ENCODE measurements at regions not wholly inside any gene's neighbourhood (a gene's known extent, or its start where the extent isn't known, plus 50 kb on each side); places are given as distances from the start of the nearest gene placed in this dataset.

DNA sequence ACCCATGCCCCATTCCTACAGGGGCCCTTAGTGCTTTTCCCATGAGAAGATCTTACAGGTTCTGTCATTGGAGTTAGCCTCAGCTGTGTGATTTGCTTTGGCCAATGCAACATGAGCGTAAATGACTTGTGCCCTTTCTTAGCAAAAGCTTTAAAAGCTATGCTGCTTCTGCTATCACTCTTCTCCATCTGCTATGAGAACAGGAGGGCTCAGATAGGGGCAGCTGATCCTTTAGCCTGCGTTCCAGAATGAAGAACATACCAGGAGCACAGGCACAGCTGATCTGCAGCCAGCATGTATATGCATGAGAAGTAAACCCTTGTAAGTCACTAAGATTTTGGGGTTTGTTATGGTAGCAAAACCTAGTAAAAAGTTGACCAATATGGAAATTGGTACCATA is 218.2 kb downstream of the SH2D4B start:
- no peak overlapping the region for H3K27ac Mint-ChIP-seq (ENCODE audit: unreplicated experiment)
- no peak for DNase-seq (ENCODE audit: low read depth)
- peaks cover 8% of the 10 kb centered on the region for H3K4me1 Mint-ChIP-seq (ENCODE audit: low read depth, unreplicated experiment)

DNA sequence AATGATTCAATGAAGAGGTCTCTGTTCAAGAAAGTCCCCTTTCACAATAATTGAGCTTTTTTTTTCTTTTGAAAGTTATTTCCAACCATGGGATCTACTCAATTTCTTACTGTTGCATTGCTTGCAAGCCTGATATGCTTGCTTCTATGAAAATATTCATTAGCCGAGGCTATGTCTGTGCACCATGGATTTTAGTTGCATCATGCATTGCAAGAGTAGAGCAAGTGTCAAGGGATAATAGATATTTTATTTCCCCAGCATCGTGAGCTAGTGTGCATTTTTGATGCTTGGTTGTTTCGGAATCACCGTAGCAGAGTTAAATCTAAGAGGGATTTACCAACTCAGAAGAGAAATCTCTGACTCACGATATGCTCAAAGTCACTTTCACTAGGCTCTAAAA is 222.0 kb downstream of the SH2D4B start:
- no peaks in the 10 kb centered on the region for H3K36me3 ChIP-seq (ENCODE audit: insufficient read depth, low read length)
- FAIRE-seq (no peak), DNase-seq (ENCODE audit: low read depth) (no peak)
- Mint-ChIP-seq H3K27me3 (ENCODE audit: low read depth, unreplicated experiment) (peaks cover 2% of the 10 kb centered on the region), H3K9me3 (ENCODE audit: unreplicated experiment) (peaks cover 2% of the 10 kb centered on the region), H3K4me3 (ENCODE audit: unreplicated experiment) (no peak overlapping the region), H3K36me3 (ENCODE audit: low read depth, unreplicated experiment) (no peaks in the 10 kb centered on the region), H3K27ac (ENCODE audit: unreplicated experiment) (no peak overlapping the region), H3K4me1 (ENCODE audit: low read depth, unreplicated experiment) (no peaks in the 10 kb centered on the region)
- TF ChIP-seq, protein P1, sequence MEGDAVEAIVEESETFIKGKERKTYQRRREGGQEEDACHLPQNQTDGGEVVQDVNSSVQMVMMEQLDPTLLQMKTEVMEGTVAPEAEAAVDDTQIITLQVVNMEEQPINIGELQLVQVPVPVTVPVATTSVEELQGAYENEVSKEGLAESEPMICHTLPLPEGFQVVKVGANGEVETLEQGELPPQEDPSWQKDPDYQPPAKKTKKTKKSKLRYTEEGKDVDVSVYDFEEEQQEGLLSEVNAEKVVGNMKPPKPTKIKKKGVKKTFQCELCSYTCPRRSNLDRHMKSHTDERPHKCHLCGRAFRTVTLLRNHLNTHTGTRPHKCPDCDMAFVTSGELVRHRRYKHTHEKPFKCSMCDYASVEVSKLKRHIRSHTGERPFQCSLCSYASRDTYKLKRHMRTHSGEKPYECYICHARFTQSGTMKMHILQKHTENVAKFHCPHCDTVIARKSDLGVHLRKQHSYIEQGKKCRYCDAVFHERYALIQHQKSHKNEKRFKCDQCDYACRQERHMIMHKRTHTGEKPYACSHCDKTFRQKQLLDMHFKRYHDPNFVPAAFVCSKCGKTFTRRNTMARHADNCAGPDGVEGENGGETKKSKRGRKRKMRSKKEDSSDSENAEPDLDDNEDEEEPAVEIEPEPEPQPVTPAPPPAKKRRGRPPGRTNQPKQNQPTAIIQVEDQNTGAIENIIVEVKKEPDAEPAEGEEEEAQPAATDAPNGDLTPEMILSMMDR (IDR thresholded peaks at IDR 0.05; ENCODE audit: insufficient read depth, low read depth, low read length), result no peak
- TF ChIP-seq EZH2 (IDR thresholded peaks at IDR 0.05; ENCODE audit: insufficient read depth, low read length), result no peak
- no peaks in the 10 kb centered on the region for H3K79me2 ChIP-seq (ENCODE audit: insufficient read depth, low read length)
- no peak overlapping the region for H3K4me2 ChIP-seq (ENCODE audit: low read length)
- no peak overlapping the region for H3K9ac ChIP-seq (ENCODE audit: low read length)
- no peak overlapping the region for H3K27ac ChIP-seq (ENCODE audit: low read depth, low read length)
- no peaks in the 10 kb centered on the region for H4K20me1 ChIP-seq (ENCODE audit: insufficient read depth, low read length)
- H3K4me1 ChIP-seq (ENCODE audit: insufficient read depth, low read length), result no peaks in the 10 kb centered on the region
- H3K9me3 ChIP-seq (ENCODE audit: insufficient read depth, low read depth, low read length), result peaks cover 6% of the 10 kb centered on the region
- no peak overlapping the region for H2AFZ ChIP-seq (ENCODE audit: low read depth, low read length)
- no peaks in the 10 kb centered on the region for H3K27me3 ChIP-seq (ENCODE audit: insufficient read depth, low read length)
- H3K4me3 ChIP-seq (ENCODE audit: insufficient read depth, low read depth, low read length), result no peak overlapping the region

More for the DNA sequence above, 218.2 kb downstream of the SH2D4B start:
- H3K79me2 ChIP-seq (ENCODE audit: insufficient read depth, low read length), result no peaks in the 10 kb centered on the region
- H3K9me3 ChIP-seq (ENCODE audit: insufficient read depth, low read depth, low read length), result peaks cover 3% of the 10 kb centered on the region
- H4K20me1 ChIP-seq (ENCODE audit: insufficient read depth, low read length), result no peaks in the 10 kb centered on the region
- H3K36me3 ChIP-seq (ENCODE audit: insufficient read depth, low read length), result no peaks in the 10 kb centered on the region
- no peaks in the 10 kb centered on the region for H3K4me1 ChIP-seq (ENCODE audit: insufficient read depth, low read length)
- Mint-ChIP-seq H3K9me3 (ENCODE audit: unreplicated experiment) (peaks cover 2% of the 10 kb centered on the region), H3K36me3 (ENCODE audit: low read depth, unreplicated experiment) (no peaks in the 10 kb centered on the region), H3K4me3 (ENCODE audit: unreplicated experiment) (no peak overlapping the region), H3K27me3 (ENCODE audit: low read depth, unreplicated experiment) (peaks cover 2% of the 10 kb centered on the region)
- no peak overlapping the region for H3K4me3 ChIP-seq (ENCODE audit: insufficient read depth, low read depth, low read length)
- FAIRE-seq, result no peak
- no peaks in the 10 kb centered on the region for H3K27me3 ChIP-seq (ENCODE audit: insufficient read depth, low read length)
- no peak overlapping the region for H3K4me2 ChIP-seq (ENCODE audit: low read length)
- no peak overlapping the region for H2AFZ ChIP-seq (ENCODE audit: low read depth, low read length)
- TF ChIP-seq, protein P1 (IDR thresholded peaks at IDR 0.05; ENCODE audit: insufficient read depth, low read depth, low read length), result no peak
- TF ChIP-seq EZH2 (IDR thresholded peaks at IDR 0.05; ENCODE audit: insufficient read depth, low read length), result no peak
- H3K27ac ChIP-seq (ENCODE audit: low read depth, low read length), result no peak overlapping the region
- no peak overlapping the region for H3K9ac ChIP-seq (ENCODE audit: low read length)

DNA sequence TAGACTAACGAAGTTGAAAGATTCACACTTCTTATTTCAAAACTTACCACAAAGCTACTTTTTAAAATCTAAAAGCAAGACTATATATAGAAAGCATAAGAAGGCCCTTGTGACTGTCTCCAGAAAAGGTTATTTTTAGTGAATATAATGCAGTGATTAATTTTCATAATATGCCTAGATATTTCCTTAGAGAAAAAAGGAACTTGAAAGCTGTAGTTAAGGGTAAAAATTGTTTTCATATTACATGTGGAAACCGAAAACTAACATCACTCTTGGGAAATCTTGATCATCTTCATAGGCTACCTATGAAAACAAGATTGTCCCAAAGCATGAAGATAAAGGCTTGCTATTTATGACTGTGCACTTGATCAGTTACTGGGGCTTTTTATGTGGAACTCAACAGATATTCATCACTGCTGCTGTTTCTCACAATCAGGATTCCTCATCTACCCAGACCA is 223.2 kb downstream of the SH2D4B start:
- Histone ChIP-seq H3K4me1 (ENCODE audit: insufficient read depth, low read length) (no peaks in the 10 kb centered on the region), H3K9ac (ENCODE audit: low read length) (no peak overlapping the region), H3K4me2 (ENCODE audit: low read length) (no peak overlapping the region), H3K79me2 (ENCODE audit: insufficient read depth, low read length) (no peaks in the 10 kb centered on the region), H4K20me1 (ENCODE audit: insufficient read depth, low read length) (no peaks in the 10 kb centered on the region), H3K27me3 (ENCODE audit: insufficient read depth, low read length) (no peaks in the 10 kb centered on the region), H3K4me3 (ENCODE audit: insufficient read depth, low read depth, low read length) (no peak overlapping the region), H3K9me3 (ENCODE audit: insufficient read depth, low read depth, low read length) (peaks cover 4% of the 10 kb centered on the region), H3K27ac (ENCODE audit: low read depth, low read length) (no peak overlapping the region), H2AFZ (ENCODE audit: low read depth, low read length) (no peak overlapping the region), H3K36me3 (ENCODE audit: insufficient read depth, low read length) (no peaks in the 10 kb centered on the region)
- H3K4me3 Mint-ChIP-seq (ENCODE audit: unreplicated experiment), result no peak overlapping the region
- H3K36me3 Mint-ChIP-seq (ENCODE audit: low read depth, unreplicated experiment), result no peaks in the 10 kb centered on the region
- no peaks in the 10 kb centered on the region for H3K4me1 Mint-ChIP-seq (ENCODE audit: low read depth, unreplicated experiment)
- H3K27me3 Mint-ChIP-seq (ENCODE audit: low read depth, unreplicated experiment), result peaks cover 2% of the 10 kb centered on the region
- H3K27ac Mint-ChIP-seq (ENCODE audit: unreplicated experiment), result no peak overlapping the region
- FAIRE-seq (no peak), DNase-seq (ENCODE audit: low read depth) (no peak)
- TF ChIP-seq EZH2 (IDR thresholded peaks at IDR 0.05; ENCODE audit: insufficient read depth, low read length), result no peak
- TF ChIP-seq, protein P1 (IDR thresholded peaks at IDR 0.05; ENCODE audit: insufficient read depth, low read depth, low read length), result no peak
- H3K9me3 Mint-ChIP-seq (ENCODE audit: unreplicated experiment), result peaks cover 2% of the 10 kb centered on the region

Measured in astrocyte (in vitro differentiated cells and primary cell).